Neural cell (in vitro differentiated cells): ENCODE measurements at regions not wholly inside any gene's neighbourhood (a gene's known extent, or its start where the extent isn't known, plus 50 kb on each side); places are given as distances from the start of the nearest gene placed in this dataset.

Experiments
- H2AFZ ChIP-seq: fragments of 200-600, 300-800 bp; sonication (generic), shearing (Covaris generic); 2 replicates; pipeline ENCODE4 v1.6.0; 2014; ENCODE audit warnings: low read depth, mild to moderate bottlenecking, antibody characterized with exemption, low read length, moderate library complexity
- H3F3A ChIP-seq: fragments of 200-600 bp; shearing (Covaris generic); 2 replicates; pipeline ENCODE4 v1.6.1; 2016; ENCODE audit warnings: mild to moderate bottlenecking, moderate library complexity, mixed read lengths, antibody characterized with exemption, low read length; ENCODE audit not compliant: insufficient read depth, poor library complexity, severe bottlenecking
- H3K27ac ChIP-seq: fragments of 200-600, 300-800 bp; sonication (generic), shearing (Covaris generic); 2 replicates; pipeline ENCODE4 v1.5.1; 2014; ENCODE audit warnings: mild to moderate bottlenecking, low read length, moderate library complexity
- H3K27me3 ChIP-seq: fragments of 300-800, 200-600 bp; sonication (generic), shearing (Covaris generic); 2 replicates; pipeline ENCODE4 v1.6.0; 2014; ENCODE audit warnings: mild to moderate bottlenecking, low read depth, low read length, moderate library complexity; ENCODE audit not compliant: insufficient read depth
- H3K36me3 ChIP-seq: fragments of 300-800, 200-600 bp; sonication (generic), shearing (Covaris generic); 2 replicates; pipeline ENCODE4 v1.5.1; 2014; ENCODE audit warnings: mild to moderate bottlenecking, antibody characterized with exemption, low read length, moderate library complexity; ENCODE audit not compliant: insufficient read depth
- H3K4me2 ChIP-seq: fragments of 300-800, 200-600 bp; sonication (generic), shearing (Covaris generic); 2 replicates; pipeline ENCODE4 v1.6.0; 2014; ENCODE audit warnings: mild to moderate bottlenecking, low read length
- H3K4me3 ChIP-seq: fragments of 300-800, 200-600 bp; sonication (generic), shearing (Covaris generic); 2 replicates; pipeline ENCODE4 v1.5.1; 2014; ENCODE audit warnings: mild to moderate bottlenecking, low read length, moderate library complexity
- H3K79me2 ChIP-seq: fragments of 200-600 bp; shearing (Covaris generic); replicated peaks from 2 replicates; pipeline ENCODE4 v1.6.0; 2014; ENCODE audit warnings: mild to moderate bottlenecking, low read length, moderate library complexity; ENCODE audit not compliant: insufficient read depth
- H3K9ac ChIP-seq: fragments of 300-800, 200-600 bp; sonication (generic), shearing (Covaris generic); 2 replicates; pipeline ENCODE4 v1.6.1; 2016; ENCODE audit warnings: mild to moderate bottlenecking, low read length, mixed read lengths
- H3K9me2 ChIP-seq: fragments of 200-600 bp; shearing (Covaris generic); 2 replicates; pipeline ENCODE4 v1.6.1; 2016; ENCODE audit warnings: mild to moderate bottlenecking, low read length, mixed read lengths; ENCODE audit not compliant: insufficient read depth
- H3K9me3 ChIP-seq: fragments of 200-600, 300-800 bp; sonication (generic), shearing (Covaris generic); 2 replicates; pipeline ENCODE4 v1.6.1; 2016; ENCODE audit warnings: mild to moderate bottlenecking, mixed run types, low read length, moderate library complexity, mixed read lengths
- H4K20me1 ChIP-seq: fragments of 200-600 bp; shearing (Covaris generic); 2 replicates; pipeline ENCODE4 v1.6.1; 2016; ENCODE audit warnings: mild to moderate bottlenecking, mixed run types; ENCODE audit not compliant: insufficient read depth
- EP300 ChIP-seq: fragments of 450-650 bp; conservative IDR thresholded peaks from 2 replicates; pipeline ENCODE4 v1.6.1; 2014; ENCODE audit warnings: antibody characterized with exemption, mild to moderate bottlenecking, moderate library complexity; ENCODE audit not compliant: poor library complexity, severe bottlenecking
- EZH2 ChIP-seq: fragments of 200-600, 300-800 bp; shearing (Covaris generic), sonication (generic); IDR thresholded peaks from 2 replicates; pipeline ENCODE4 v1.6.1; 2014; ENCODE audit warnings: antibody characterized with exemption, low read length, borderline replicate concordance, mild to moderate bottlenecking; ENCODE audit not compliant: insufficient read depth, poor library complexity, severe bottlenecking
- MXI1 ChIP-seq: fragments of 450-650 bp; conservative IDR thresholded peaks from 2 replicates; pipeline ENCODE4 v1.6.1; 2014; ENCODE audit warnings: antibody characterized with exemption, mild to moderate bottlenecking; ENCODE audit not compliant: poor library complexity, severe bottlenecking
- POLR2AphosphoS5 ChIP-seq: IDR thresholded peaks from 2 replicates; pipeline ENCODE4 v1.6.1; 2012
- RAD21 ChIP-seq: fragments of 450-650 bp; conservative IDR thresholded peaks from 2 replicates; pipeline ENCODE4 v1.6.1; 2014; ENCODE audit warnings: antibody characterized with exemption, mild to moderate bottlenecking, moderate library complexity
- SMC3 ChIP-seq: fragments of 450-650 bp; conservative IDR thresholded peaks from 2 replicates; pipeline ENCODE4 v1.6.1; 2014; ENCODE audit warnings: antibody characterized with exemption, mild to moderate bottlenecking, moderate library complexity; ENCODE audit not compliant: poor library complexity
- TAF1 ChIP-seq: IDR thresholded peaks from 2 replicates; pipeline ENCODE4 v1.6.1; 2012; ENCODE audit warnings: low read depth
- TF ChIP-seq, protein P1 (sequence below): IDR thresholded peaks from 2 replicates; pipeline ENCODE4 v1.6.1; 2012; ENCODE audit warnings: borderline replicate concordance
- TF ChIP-seq, protein P2 (sequence below): fragments of 450-650 bp; IDR thresholded peaks from 2 replicates; pipeline ENCODE4 v1.5.1; 2014; ENCODE audit warnings: antibody characterized with exemption, mild to moderate bottlenecking, moderate library complexity; ENCODE audit not compliant: poor library complexity, severe bottlenecking

DNA sequence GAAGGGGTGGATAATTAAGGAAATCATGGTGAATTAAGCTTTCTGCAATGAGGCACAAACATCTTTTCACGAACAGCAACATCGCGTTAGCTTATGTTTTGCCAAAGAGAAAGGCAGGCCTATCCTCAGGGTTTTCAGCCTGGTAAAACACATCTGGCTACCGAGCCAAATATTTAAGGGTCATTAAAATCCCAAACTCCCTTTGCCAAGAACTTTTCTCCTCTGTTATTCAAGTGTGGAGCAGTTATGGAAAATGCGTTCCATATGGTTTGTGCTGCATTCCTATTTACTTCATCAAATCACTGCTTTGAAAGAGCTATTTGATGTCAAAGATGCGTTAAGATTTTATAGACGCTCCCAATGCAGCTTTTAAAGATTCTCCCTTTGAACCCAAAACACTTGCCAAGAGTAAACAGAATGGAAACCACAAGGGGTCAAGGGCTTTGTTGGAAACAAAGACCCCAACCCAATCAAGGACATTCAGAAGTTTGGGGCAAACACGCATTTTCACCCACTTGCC lies 308.3 kb upstream of the CDH5 start:
- H3F3A ChIP-seq, result no peaks in the 10 kb centered on the region
- H2AFZ ChIP-seq, result no peak overlapping the region
- H3K9me2 ChIP-seq, result no peaks in the 10 kb centered on the region
- H3K9ac ChIP-seq, result no peak overlapping the region
- no peak overlapping the region for H3K4me2 ChIP-seq
- no peaks in the 10 kb centered on the region for H4K20me1 ChIP-seq
- no peaks in the 10 kb centered on the region for H3K79me2 ChIP-seq
- H3K27me3 ChIP-seq, result no peaks in the 10 kb centered on the region
- H3K9me3 ChIP-seq, result no peaks in the 10 kb centered on the region
- no peaks in the 10 kb centered on the region for H3K36me3 ChIP-seq
- H3K27ac ChIP-seq, result no peak overlapping the region
- TF ChIP-seq, protein P1, sequence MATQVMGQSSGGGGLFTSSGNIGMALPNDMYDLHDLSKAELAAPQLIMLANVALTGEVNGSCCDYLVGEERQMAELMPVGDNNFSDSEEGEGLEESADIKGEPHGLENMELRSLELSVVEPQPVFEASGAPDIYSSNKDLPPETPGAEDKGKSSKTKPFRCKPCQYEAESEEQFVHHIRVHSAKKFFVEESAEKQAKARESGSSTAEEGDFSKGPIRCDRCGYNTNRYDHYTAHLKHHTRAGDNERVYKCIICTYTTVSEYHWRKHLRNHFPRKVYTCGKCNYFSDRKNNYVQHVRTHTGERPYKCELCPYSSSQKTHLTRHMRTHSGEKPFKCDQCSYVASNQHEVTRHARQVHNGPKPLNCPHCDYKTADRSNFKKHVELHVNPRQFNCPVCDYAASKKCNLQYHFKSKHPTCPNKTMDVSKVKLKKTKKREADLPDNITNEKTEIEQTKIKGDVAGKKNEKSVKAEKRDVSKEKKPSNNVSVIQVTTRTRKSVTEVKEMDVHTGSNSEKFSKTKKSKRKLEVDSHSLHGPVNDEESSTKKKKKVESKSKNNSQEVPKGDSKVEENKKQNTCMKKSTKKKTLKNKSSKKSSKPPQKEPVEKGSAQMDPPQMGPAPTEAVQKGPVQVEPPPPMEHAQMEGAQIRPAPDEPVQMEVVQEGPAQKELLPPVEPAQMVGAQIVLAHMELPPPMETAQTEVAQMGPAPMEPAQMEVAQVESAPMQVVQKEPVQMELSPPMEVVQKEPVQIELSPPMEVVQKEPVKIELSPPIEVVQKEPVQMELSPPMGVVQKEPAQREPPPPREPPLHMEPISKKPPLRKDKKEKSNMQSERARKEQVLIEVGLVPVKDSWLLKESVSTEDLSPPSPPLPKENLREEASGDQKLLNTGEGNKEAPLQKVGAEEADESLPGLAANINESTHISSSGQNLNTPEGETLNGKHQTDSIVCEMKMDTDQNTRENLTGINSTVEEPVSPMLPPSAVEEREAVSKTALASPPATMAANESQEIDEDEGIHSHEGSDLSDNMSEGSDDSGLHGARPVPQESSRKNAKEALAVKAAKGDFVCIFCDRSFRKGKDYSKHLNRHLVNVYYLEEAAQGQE, result no peak
- TF ChIP-seq EP300 (no peak), TAF1 (no peak), POLR2AphosphoS5 (no peak), RAD21 (no peak), SMC3 (no peak)
- H3K4me3 ChIP-seq, result no peak overlapping the region

DNA sequence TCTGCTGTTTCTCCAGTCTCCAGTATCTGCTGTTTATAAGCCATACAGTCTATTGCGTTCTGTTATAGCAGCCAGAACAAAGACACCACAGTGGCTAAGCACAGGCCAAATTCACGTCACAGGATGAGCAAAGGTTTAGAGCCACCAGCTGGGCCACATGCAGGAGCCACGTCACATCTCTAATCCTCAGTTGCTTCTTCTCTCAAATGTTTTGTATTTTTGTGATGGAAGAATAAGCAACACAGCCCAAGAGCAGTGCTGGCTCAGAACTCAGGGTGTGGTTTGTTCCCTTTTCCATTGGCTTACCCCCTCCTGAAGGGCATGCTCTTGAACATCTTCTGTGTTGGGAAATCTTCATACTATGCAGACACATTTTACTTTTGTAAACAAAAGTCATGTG lies 309.4 kb upstream of the CDH5 start:
- H3K36me3 ChIP-seq, result no peaks in the 10 kb centered on the region
- H4K20me1 ChIP-seq, result no peaks in the 10 kb centered on the region
- no peaks in the 10 kb centered on the region for H3K27me3 ChIP-seq
- no peaks in the 10 kb centered on the region for H3K9me3 ChIP-seq
- no peaks in the 10 kb centered on the region for H3K79me2 ChIP-seq
- no peak overlapping the region for H3K9ac ChIP-seq
- no peak overlapping the region for H2AFZ ChIP-seq
- H3K9me2 ChIP-seq, result no peaks in the 10 kb centered on the region
- H3K4me2 ChIP-seq, result no peak overlapping the region
- no peaks in the 10 kb centered on the region for H3F3A ChIP-seq
- H3K4me3 ChIP-seq, result no peak overlapping the region
- no peak for TF ChIP-seq RAD21
- no peak for TF ChIP-seq MXI1
- TF ChIP-seq, protein P2, sequence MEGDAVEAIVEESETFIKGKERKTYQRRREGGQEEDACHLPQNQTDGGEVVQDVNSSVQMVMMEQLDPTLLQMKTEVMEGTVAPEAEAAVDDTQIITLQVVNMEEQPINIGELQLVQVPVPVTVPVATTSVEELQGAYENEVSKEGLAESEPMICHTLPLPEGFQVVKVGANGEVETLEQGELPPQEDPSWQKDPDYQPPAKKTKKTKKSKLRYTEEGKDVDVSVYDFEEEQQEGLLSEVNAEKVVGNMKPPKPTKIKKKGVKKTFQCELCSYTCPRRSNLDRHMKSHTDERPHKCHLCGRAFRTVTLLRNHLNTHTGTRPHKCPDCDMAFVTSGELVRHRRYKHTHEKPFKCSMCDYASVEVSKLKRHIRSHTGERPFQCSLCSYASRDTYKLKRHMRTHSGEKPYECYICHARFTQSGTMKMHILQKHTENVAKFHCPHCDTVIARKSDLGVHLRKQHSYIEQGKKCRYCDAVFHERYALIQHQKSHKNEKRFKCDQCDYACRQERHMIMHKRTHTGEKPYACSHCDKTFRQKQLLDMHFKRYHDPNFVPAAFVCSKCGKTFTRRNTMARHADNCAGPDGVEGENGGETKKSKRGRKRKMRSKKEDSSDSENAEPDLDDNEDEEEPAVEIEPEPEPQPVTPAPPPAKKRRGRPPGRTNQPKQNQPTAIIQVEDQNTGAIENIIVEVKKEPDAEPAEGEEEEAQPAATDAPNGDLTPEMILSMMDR, result no peak
- TF ChIP-seq, protein P1, result no peak
- TF ChIP-seq TAF1, result no peak
- no peak for TF ChIP-seq EZH2
- no peak for TF ChIP-seq EP300
- TF ChIP-seq POLR2AphosphoS5, result no peak
- TF ChIP-seq SMC3, result no peak
- no peak overlapping the region for H3K27ac ChIP-seq
